ENCODE measurements at regions not wholly inside any gene's neighbourhood (a gene's known extent, or its start where the extent isn't known, plus 50 kb on each side); places are given as distances from the start of the nearest gene placed in this dataset.

DNA sequence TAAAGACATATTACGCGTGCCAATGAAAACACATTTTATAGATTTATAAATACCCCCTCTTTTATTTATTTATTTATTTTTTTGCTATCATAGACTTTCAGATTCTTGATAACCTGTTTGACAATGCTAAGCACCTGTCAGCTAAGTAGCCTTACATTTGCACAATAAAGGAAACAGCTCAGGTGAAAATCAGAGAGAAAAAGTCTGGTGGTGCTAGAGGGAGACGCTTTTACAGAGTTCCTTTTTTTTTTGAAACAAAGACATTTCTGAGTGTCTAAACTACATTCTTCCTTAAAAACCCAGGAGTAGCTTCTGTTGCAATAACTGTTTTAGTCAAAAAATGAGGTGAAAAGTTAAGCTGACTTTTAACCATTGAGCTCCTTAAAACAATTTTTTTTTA is 1611.6 kb downstream of the NCAM2 start:
- H3K4me1 Mint-ChIP-seq (ENCODE audit: low read depth): peaks cover 5% of the 10 kb centered on the region
- H3K9me3 Mint-ChIP-seq (ENCODE audit: low read depth): peaks cover 4% of the 10 kb centered on the region
- peaks cover 3% of the 10 kb centered on the region for H3K27me3 Mint-ChIP-seq
- no peaks in the 10 kb centered on the region for H3K36me3 Mint-ChIP-seq (ENCODE audit: insufficient read depth)
- TF ChIP-seq, protein P1, sequence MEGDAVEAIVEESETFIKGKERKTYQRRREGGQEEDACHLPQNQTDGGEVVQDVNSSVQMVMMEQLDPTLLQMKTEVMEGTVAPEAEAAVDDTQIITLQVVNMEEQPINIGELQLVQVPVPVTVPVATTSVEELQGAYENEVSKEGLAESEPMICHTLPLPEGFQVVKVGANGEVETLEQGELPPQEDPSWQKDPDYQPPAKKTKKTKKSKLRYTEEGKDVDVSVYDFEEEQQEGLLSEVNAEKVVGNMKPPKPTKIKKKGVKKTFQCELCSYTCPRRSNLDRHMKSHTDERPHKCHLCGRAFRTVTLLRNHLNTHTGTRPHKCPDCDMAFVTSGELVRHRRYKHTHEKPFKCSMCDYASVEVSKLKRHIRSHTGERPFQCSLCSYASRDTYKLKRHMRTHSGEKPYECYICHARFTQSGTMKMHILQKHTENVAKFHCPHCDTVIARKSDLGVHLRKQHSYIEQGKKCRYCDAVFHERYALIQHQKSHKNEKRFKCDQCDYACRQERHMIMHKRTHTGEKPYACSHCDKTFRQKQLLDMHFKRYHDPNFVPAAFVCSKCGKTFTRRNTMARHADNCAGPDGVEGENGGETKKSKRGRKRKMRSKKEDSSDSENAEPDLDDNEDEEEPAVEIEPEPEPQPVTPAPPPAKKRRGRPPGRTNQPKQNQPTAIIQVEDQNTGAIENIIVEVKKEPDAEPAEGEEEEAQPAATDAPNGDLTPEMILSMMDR (IDR thresholded peaks at IDR 0.05; ENCODE audit: unreplicated experiment): no peak
- no peak overlapping the region for H3K4me3 Mint-ChIP-seq (ENCODE audit: low read depth)
- no peak for DNase-seq (ENCODE audit: low spot score, unreplicated experiment)
- H3K27ac Mint-ChIP-seq: no peak overlapping the region

DNA sequence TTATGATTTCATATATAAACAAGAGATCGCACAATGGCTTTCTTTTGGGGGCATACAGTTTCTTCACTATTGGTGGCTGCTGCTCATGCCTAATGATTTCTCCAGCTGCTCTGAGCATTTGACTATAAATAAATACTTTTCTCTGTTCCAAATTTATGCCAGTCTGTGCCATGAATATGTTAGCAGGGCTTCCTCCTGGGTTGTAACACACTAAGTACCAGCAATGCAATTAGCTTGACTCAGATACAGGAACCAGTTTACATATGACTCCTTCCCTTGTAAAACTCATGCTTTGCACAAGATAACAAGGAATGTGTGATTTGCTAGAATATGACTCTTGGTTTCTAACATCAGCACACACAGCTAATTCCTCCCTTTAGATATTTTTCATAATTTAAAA is 1629.7 kb downstream of the NCAM2 start:
- Mint-ChIP-seq H3K4me1 (ENCODE audit: low read depth) (no peaks in the 10 kb centered on the region), H3K9me3 (ENCODE audit: low read depth) (no peaks in the 10 kb centered on the region), H3K27me3 (no peaks in the 10 kb centered on the region), H3K27ac (no peak overlapping the region), H3K4me3 (ENCODE audit: low read depth) (no peak overlapping the region), H3K36me3 (ENCODE audit: insufficient read depth) (no peaks in the 10 kb centered on the region)
- no peak for DNase-seq (ENCODE audit: low spot score, unreplicated experiment)
- TF ChIP-seq, protein P1 (IDR thresholded peaks at IDR 0.05; ENCODE audit: unreplicated experiment): no peak

DNA sequence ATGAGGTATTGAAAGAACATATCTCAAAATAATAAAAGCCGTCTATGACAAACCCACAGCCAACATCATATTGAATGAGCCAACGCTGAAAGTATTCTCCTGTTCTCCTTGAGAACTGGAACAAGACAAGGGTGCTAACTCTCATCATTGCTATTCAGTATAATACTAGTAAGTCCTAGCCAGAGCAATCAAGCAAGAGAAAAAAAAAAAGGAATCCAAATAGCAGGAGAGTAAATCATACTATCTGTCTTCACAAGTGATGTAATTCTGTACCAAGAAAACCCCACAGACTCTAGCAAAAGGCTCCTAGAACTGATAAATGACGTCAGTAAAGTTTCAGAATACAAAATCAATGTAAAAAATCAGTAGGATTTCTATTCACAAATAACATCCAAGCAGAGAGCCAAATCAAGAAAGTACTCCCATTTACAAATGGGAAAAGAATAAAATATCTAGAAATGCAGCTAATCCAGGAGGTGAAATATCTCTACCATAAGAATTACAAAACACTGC is 1632.8 kb downstream of the NCAM2 start:
- Mint-ChIP-seq H3K4me3 (ENCODE audit: low read depth) (no peak overlapping the region), H3K4me1 (ENCODE audit: low read depth) (no peaks in the 10 kb centered on the region), H3K9me3 (ENCODE audit: low read depth) (no peaks in the 10 kb centered on the region), H3K36me3 (ENCODE audit: insufficient read depth) (no peaks in the 10 kb centered on the region), H3K27ac (no peak overlapping the region), H3K27me3 (no peaks in the 10 kb centered on the region)
- DNase-seq (ENCODE audit: low spot score, unreplicated experiment): no peak
- TF ChIP-seq, protein P1 (IDR thresholded peaks at IDR 0.05; ENCODE audit: unreplicated experiment): no peak

DNA sequence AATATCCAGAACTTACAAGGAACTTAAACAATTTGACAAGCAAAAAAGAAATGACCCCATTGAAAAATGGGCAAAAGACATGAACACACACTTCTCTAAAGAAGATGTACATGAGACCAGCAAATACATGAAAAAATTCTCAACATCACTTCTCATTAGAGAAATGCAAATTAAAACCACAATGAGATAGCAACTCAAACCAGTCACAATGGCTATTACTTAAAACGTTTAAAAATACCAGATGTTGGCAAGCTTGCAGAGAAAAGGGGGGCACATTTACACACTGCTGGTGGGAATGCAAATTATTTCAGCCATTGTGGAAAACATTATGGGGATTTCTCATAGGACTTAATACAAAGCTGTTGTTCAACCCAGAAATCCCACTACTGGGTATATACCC is 1634.0 kb downstream of the NCAM2 start:
- no peak for DNase-seq (ENCODE audit: low spot score, unreplicated experiment)
- Mint-ChIP-seq H3K36me3 (ENCODE audit: insufficient read depth) (no peaks in the 10 kb centered on the region), H3K4me3 (ENCODE audit: low read depth) (no peak overlapping the region), H3K4me1 (ENCODE audit: low read depth) (no peaks in the 10 kb centered on the region), H3K27me3 (no peaks in the 10 kb centered on the region), H3K9me3 (ENCODE audit: low read depth) (no peaks in the 10 kb centered on the region), H3K27ac (no peak overlapping the region)
- TF ChIP-seq, protein P1 (IDR thresholded peaks at IDR 0.05; ENCODE audit: unreplicated experiment): no peak

DNA sequence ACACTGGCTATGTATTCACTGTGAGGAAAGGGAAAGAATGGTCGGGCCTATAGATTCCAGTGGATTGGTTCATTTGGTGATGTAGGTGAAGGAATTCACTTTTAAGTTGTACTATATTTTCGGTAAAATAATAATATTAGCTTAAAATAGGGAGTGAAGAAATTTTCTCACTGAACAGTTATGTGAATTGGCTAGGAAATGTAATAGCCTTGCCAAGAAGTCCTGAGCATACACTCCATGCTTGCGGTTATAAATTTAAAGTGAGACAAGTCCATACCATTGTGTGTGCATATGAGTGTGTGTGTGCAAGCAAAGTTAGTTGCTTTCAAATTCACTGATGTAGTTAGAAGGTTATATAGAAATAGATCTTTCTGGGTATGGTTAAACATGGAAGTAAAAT is 1651.0 kb downstream of the NCAM2 start:
- DNase-seq (ENCODE audit: low spot score, unreplicated experiment): no peak
- no peaks in the 10 kb centered on the region for H3K27me3 Mint-ChIP-seq
- H3K4me3 Mint-ChIP-seq (ENCODE audit: low read depth): no peak overlapping the region
- TF ChIP-seq, protein P1 (IDR thresholded peaks at IDR 0.05; ENCODE audit: unreplicated experiment): no peak
- no peaks in the 10 kb centered on the region for H3K9me3 Mint-ChIP-seq (ENCODE audit: low read depth)
- no peaks in the 10 kb centered on the region for H3K4me1 Mint-ChIP-seq (ENCODE audit: low read depth)
- H3K36me3 Mint-ChIP-seq (ENCODE audit: insufficient read depth): no peaks in the 10 kb centered on the region
- H3K27ac Mint-ChIP-seq: no peak overlapping the region

Data from progenitor cell of endocrine pancreas (in vitro differentiated cells).